K562 (cell line): ENCODE measurements at regions not wholly inside any gene's neighbourhood (a gene's known extent, or its start where the extent isn't known, plus 50 kb on each side); places are given as distances from the start of the nearest gene placed in this dataset.

Source experiments
- BRF2 ChIP-seq: IDR thresholded peaks from 3 replicates; pipeline ENCODE4 v1.6.1; 2011; ENCODE audit warnings: borderline replicate concordance, mild to moderate bottlenecking; ENCODE audit not compliant: insufficient read length, insufficient read depth
- DACH1 ChIP-seq: fragments of 450-650 bp; IDR thresholded peaks from 2 replicates; pipeline ENCODE4 v1.6.1; 2018; ENCODE audit not compliant: partially characterized antibody
- JUN ChIP-seq, 2 experiments: sonication (generic) in 1 of 2; formaldehyde crosslinking in 1 of 2; IDR thresholded peaks; 2 replicates each; pipeline versions ENCODE4 v1.6.1 to v1.8.0; 2012 to 2022; ENCODE audit warnings: borderline replicate concordance in 2 of 2, mild to moderate bottlenecking in 2 of 2, improper control_type of control experiment in 1 of 2, low read depth in 1 of 2, low read length in 1 of 2, missing genetic modification reagents in 1 of 2
- TF ChIP-seq, protein P1 (sequence below): fragments of 450-650 bp; IDR thresholded peaks from 2 replicates; pipeline ENCODE4 v1.6.1; 2016; ENCODE audit warnings: low read depth

DNA sequence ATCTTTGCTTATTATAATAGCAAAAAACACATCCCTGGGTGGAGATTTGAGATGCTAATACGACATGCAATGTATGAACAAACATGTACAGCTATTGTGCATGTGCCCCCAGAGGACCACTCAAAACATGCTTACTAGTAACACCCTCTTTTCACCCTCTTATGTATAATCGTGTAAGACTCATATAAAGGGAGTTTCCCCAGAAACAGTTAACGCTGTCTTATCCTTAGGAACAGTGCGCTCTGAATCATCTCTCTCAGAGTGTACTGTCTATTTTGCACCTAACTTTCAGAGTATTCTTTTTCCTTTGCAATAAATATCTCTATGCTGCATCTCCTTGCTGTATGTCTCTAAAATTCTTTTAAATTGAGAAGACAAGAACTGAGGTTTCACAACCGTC, 2604.0 kb downstream of the PCDH9 start (continued):
- TF ChIP-seq BRF2: no peak
- no peak for TF ChIP-seq JUN (IDR thresholded peaks at IDR 0.05; ENCODE audit: borderline replicate concordance, low read depth, low read length)
- TF ChIP-seq JUN (CRISPR knock-in tag; IDR thresholded peaks at IDR 0.05; ENCODE audit: borderline replicate concordance): no peak
- TF ChIP-seq, protein P1, sequence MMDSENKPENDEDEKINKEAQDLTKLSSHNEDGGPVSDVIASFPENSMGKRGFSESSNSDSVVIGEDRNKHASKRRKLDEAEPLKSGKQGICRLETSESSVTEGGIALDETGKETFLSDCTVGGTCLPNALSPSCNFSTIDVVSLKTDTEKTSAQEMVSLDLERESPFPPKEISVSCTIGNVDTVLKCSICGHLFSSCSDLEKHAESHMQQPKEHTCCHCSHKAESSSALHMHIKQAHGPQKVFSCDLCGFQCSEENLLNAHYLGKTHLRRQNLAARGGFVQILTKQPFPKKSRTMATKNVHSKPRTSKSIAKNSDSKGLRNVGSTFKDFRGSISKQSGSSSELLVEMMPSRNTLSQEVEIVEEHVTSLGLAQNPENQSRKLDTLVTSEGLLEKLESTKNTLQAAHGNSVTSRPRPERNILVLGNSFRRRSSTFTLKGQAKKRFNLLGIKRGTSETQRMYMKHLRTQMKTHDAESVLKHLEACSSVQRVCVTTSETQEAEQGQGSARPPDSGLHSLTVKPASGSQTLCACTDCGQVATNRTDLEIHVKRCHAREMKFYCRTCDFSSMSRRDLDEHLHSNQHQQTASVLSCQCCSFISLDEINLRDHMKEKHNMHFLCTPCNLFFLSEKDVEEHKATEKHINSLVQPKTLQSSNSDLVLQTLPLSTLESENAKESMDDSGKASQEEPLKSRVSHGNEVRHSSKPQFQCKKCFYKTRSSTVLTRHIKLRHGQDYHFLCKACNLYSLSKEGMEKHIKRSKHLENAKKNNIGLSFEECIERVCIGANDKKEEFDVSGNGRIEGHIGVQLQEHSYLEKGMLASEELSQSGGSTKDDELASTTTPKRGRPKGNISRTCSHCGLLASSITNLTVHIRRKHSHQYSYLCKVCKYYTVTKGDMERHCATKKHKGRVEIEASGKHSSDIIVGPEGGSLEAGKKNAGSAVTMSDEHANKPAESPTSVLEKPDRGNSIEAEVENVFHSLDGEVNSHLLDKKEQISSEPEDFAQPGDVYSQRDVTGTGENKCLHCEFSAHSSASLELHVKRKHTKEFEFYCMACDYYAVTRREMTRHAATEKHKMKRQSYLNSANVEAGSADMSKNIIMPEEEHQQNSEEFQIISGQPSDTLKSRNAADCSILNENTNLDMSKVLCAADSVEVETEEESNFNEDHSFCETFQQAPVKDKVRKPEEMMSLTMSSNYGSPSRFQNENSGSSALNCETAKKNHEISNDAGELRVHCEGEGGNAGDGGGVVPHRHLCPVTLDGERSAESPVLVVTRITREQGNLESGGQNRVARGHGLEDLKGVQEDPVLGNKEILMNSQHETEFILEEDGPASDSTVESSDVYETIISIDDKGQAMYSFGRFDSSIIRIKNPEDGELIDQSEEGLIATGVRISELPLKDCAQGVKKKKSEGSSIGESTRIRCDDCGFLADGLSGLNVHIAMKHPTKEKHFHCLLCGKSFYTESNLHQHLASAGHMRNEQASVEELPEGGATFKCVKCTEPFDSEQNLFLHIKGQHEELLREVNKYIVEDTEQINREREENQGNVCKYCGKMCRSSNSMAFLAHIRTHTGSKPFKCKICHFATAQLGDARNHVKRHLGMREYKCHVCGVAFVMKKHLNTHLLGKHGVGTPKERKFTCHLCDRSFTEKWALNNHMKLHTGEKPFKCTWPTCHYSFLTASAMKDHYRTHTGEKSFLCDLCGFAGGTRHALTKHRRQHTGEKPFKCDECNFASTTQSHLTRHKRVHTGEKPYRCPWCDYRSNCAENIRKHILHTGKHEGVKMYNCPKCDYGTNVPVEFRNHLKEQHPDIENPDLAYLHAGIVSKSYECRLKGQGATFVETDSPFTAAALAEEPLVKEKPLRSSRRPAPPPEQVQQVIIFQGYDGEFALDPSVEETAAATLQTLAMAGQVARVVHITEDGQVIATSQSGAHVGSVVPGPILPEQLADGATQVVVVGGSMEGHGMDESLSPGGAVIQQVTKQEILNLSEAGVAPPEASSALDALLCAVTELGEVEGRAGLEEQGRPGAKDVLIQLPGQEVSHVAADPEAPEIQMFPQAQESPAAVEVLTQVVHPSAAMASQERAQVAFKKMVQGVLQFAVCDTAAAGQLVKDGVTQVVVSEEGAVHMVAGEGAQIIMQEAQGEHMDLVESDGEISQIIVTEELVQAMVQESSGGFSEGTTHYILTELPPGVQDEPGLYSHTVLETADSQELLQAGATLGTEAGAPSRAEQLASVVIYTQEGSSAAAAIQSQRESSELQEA: no peak
- no peak for TF ChIP-seq DACH1
- TF ChIP-seq, all 486 proteins: peak for 0
